ENCODE measurements at regions not wholly inside any gene's neighbourhood (a gene's known extent, or its start where the extent isn't known, plus 50 kb on each side); places are given as distances from the start of the nearest gene placed in this dataset.

DNA sequence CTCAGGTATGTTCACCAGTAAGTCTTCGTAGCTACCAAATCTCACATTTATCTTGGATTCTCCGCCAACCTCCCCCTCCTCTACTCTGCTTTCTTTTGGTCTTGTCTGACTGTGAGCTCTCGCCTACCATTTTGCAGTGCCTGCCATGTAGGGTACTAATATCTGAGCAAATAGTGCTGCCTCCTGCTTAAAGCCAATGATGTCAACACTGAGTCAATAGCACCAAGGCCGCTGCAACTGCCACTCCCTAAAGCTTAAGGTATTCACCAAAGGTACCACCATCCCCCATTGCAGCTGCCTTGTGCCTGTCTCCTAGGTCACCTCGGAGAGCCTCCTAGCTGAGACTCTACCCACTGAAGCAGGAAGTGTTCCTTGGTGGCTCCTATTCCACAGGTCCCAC lies 114.8 kb upstream of the FUT8 start:
- POLR2A ChIA-PET (ENCODE audit: unreplicated experiment), result no interaction called here
- ATAC-seq (peak; percentile 32), DNase-seq (peak; percentile 64)
- no peaks in the 10 kb centered on the region for H4K20me1 ChIP-seq (ENCODE audit: low read length)
- peak overlapping the region; percentile 13 for H3K27ac ChIP-seq (ENCODE audit: low read length)
- H3K9ac ChIP-seq (ENCODE audit: low read length), result no peak overlapping the region; the same call in 1 of the 2 replicates
- no peaks in the 10 kb centered on the region for H3K9me3 ChIP-seq (ENCODE audit: low read length)
- 0 out of 2 replicates have a peak overlapping the region, but pooled peaks have one; percentile 9 for H2AFZ ChIP-seq (ENCODE audit: low read length)
- H3K79me2 ChIP-seq (ENCODE audit: low read length), result peaks cover 23% of the 10 kb centered on the region
- H3K4me1 ChIP-seq (ENCODE audit: insufficient read depth, low read length), result peaks cover 43% of the 10 kb centered on the region
- H3K4me2 ChIP-seq (ENCODE audit: low read length), result peak overlapping the region; percentile 30
- H3F3A ChIP-seq (ENCODE audit: low read length, unreplicated experiment), result no peaks in the 10 kb centered on the region
- BruUV-seq (replicated peaks), result no TSS peak
- no peaks in the 10 kb centered on the region for H3K27me3 ChIP-seq (ENCODE audit: low read length)
- TF ChIP-seq, protein P1, sequence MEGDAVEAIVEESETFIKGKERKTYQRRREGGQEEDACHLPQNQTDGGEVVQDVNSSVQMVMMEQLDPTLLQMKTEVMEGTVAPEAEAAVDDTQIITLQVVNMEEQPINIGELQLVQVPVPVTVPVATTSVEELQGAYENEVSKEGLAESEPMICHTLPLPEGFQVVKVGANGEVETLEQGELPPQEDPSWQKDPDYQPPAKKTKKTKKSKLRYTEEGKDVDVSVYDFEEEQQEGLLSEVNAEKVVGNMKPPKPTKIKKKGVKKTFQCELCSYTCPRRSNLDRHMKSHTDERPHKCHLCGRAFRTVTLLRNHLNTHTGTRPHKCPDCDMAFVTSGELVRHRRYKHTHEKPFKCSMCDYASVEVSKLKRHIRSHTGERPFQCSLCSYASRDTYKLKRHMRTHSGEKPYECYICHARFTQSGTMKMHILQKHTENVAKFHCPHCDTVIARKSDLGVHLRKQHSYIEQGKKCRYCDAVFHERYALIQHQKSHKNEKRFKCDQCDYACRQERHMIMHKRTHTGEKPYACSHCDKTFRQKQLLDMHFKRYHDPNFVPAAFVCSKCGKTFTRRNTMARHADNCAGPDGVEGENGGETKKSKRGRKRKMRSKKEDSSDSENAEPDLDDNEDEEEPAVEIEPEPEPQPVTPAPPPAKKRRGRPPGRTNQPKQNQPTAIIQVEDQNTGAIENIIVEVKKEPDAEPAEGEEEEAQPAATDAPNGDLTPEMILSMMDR (conservative IDR thresholded peaks at IDR 0.05; ENCODE audit: low read depth, low read length), result no peak
- TF ChIP-seq EZH2phosphoT487 (IDR thresholded peaks at IDR 0.05; ENCODE audit: borderline replicate concordance, low read length) (no peak), EZH2 (IDR thresholded peaks at IDR 0.05; ENCODE audit: low read length, unreplicated experiment) (no peak)
- H3K36me3 ChIP-seq (ENCODE audit: low read depth, low read length), result no peaks in the 10 kb centered on the region
- intact Hi-C loops (cut with micrococcal nuclease), result no loop called here
- no peak overlapping the region for H3K4me3 ChIP-seq (ENCODE audit: low read length)
- no peaks in the 10 kb centered on the region for H3K9me2 ChIP-seq (replicated peaks; ENCODE audit: low read length)
- CTCF ChIA-PET, result interaction anchor here (0.6 kb wide), 2 partner anchors 116 to 1645 kb away, joined by 4 to 5 read pairs; no protein-coding TSS in a partner anchor

DNA sequence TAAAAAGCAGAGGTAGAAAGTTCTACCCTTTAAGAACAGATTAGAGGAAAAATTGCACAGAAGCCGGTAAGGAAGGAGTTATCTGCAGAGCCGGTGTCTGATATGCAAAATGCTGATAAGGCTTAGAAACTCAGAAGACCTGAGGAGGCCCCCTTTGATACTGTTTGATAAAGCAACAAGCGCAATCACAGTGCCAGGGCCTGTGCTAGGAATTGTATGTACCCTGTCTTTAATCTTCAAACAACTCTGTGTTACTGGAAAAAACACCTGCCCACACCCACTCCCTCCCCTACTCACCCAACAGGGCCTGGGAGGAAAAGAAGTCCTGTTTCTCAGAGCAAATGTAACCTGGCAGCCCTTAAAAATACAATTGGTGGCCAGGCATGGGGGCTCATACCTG lies 112.7 kb upstream of the FUT8 start:
- no TSS peak for BruUV-seq (replicated peaks)
- H3K36me3 ChIP-seq (ENCODE audit: low read depth, low read length), result no peaks in the 10 kb centered on the region
- no peaks in the 10 kb centered on the region for H3F3A ChIP-seq (ENCODE audit: low read length, unreplicated experiment)
- intact Hi-C loops (cut with micrococcal nuclease), result loop anchor here (5.0 kb wide), 1 partner anchor 72 kb away; no protein-coding TSS in a partner anchor
- no peak overlapping the region for H3K9ac ChIP-seq (ENCODE audit: low read length)
- H3K9me3 ChIP-seq (ENCODE audit: low read length), result no peaks in the 10 kb centered on the region
- H3K27ac ChIP-seq (ENCODE audit: low read length), result no peak overlapping the region
- ATAC-seq (no peak), DNase-seq (no peak)
- no peaks in the 10 kb centered on the region for H3K9me2 ChIP-seq (replicated peaks; ENCODE audit: low read length)
- H3K4me1 ChIP-seq (ENCODE audit: insufficient read depth, low read length), result peaks cover 62% of the 10 kb centered on the region
- H3K79me2 ChIP-seq (ENCODE audit: low read length), result peaks cover 23% of the 10 kb centered on the region
- H2AFZ ChIP-seq (ENCODE audit: low read length), result no peak overlapping the region
- POLR2A ChIA-PET (ENCODE audit: unreplicated experiment), result no interaction called here
- H4K20me1 ChIP-seq (ENCODE audit: low read length), result no peaks in the 10 kb centered on the region
- no peak for TF ChIP-seq EZH2 (IDR thresholded peaks at IDR 0.05; ENCODE audit: low read length, unreplicated experiment)
- no peak for TF ChIP-seq EZH2phosphoT487 (IDR thresholded peaks at IDR 0.05; ENCODE audit: borderline replicate concordance, low read length)
- TF ChIP-seq, protein P1 (conservative IDR thresholded peaks at IDR 0.05; ENCODE audit: low read depth, low read length), result no peak
- H3K4me2 ChIP-seq (ENCODE audit: low read length), result no peak overlapping the region
- no peaks in the 10 kb centered on the region for H3K27me3 ChIP-seq (ENCODE audit: low read length)
- H3K4me3 ChIP-seq (ENCODE audit: low read length), result no peak overlapping the region
- CTCF ChIA-PET, result no interaction called here

DNA sequence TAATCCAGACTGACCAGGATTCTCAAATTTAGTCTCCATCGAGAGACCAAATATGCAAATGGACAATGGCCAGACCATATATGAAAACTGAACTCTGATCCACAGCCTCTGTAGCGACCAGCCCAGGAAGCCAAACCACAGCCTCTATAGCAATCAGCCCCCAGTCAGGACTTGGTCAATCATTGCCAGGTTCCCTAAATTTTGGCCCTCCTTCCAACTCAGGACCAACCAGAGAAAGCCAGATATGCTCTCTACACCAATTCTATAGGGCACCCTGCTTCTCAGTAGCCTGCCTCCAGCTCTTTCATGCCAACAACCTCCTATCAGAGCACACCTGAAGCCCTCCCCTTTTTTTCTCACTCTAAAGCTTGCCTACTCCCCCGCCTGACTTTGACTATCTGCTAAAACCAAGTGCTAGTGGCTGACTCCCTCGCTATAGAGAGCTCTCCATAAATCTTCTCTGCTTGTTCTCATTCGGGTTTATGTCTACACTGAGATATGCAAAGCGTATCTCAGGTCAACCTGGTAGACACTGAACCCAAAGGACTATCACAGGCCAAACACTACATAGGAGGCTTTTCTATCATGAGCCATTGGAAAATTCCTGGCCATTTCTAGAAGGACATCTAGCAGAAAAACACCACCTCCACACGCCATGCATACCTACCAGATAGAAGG lies 110.5 kb upstream of the FUT8 start:
- Histone ChIP-seq H3K9me2 (replicated peaks; ENCODE audit: low read length) (no peaks in the 10 kb centered on the region), H3K9ac (ENCODE audit: low read length) (peak overlapping the region; percentile 71), H3K4me1 (ENCODE audit: insufficient read depth, low read length) (peaks cover 62% of the 10 kb centered on the region), H3K27me3 (ENCODE audit: low read length) (no peaks in the 10 kb centered on the region), H3K36me3 (ENCODE audit: low read depth, low read length) (no peaks in the 10 kb centered on the region), H3F3A (ENCODE audit: low read length, unreplicated experiment) (no peaks in the 10 kb centered on the region), H3K79me2 (ENCODE audit: low read length) (peaks cover 23% of the 10 kb centered on the region), H3K9me3 (ENCODE audit: low read length) (no peaks in the 10 kb centered on the region), H3K4me2 (ENCODE audit: low read length) (peak overlapping the region; percentile 74), H3K4me3 (ENCODE audit: low read length) (peak overlapping the region; percentile 18; the same call in 1 of the 2 replicates), H3K27ac (ENCODE audit: low read length) (peak overlapping the region; percentile 94), H2AFZ (ENCODE audit: low read length) (0 out of 2 replicates have a peak overlapping the region, but pooled peaks have one; percentile 5), H4K20me1 (ENCODE audit: low read length) (no peaks in the 10 kb centered on the region)
- peak; percentile 47 for DNase-seq
- POLR2A ChIA-PET (ENCODE audit: unreplicated experiment), result interaction anchor here (0.7 kb wide), 1 partner anchor 54 kb away, joined by 4 read pairs; no protein-coding TSS in a partner anchor
- CTCF ChIA-PET, result interaction anchor here (0.5 to 1.5 kb wide), 4 partner anchors 55 to 307 kb away, joined by 3 to 7 read pairs (median 6); no protein-coding TSS in a partner anchor
- peak; percentile 11 for ATAC-seq
- TF ChIP-seq EZH2 (IDR thresholded peaks at IDR 0.05; ENCODE audit: low read length, unreplicated experiment) (no peak), EZH2phosphoT487 (IDR thresholded peaks at IDR 0.05; ENCODE audit: borderline replicate concordance, low read length) (no peak)
- TF ChIP-seq, protein P1 (conservative IDR thresholded peaks at IDR 0.05; ENCODE audit: low read depth, low read length), result no peak
- TSS peak; percentile 93 for BruUV-seq (replicated peaks)
- intact Hi-C loops (cut with micrococcal nuclease), result loop anchor here (2.0 to 5.0 kb wide), 3 partner anchors 47 to 131 kb away; no protein-coding TSS in a partner anchor
